HPDE6-E6E7 (cell line): ENCODE measurements at regions not wholly inside any gene's neighbourhood (a gene's known extent, or its start where the extent isn't known, plus 50 kb on each side); places are given as distances from the start of the nearest gene placed in this dataset.
"Not testable (repeated sequence)": the region's sequence is repeated elsewhere in the genome, so short reads cannot be mapped to it uniquely, and the experiment has no call there.

ENCODE experiments used
- DNase-seq: peaks from one replicate; pipeline ENCODE4 v3.0.0; 2011; ENCODE audit warnings: missing footprints; ENCODE audit errors: extremely low spot score

DNA sequence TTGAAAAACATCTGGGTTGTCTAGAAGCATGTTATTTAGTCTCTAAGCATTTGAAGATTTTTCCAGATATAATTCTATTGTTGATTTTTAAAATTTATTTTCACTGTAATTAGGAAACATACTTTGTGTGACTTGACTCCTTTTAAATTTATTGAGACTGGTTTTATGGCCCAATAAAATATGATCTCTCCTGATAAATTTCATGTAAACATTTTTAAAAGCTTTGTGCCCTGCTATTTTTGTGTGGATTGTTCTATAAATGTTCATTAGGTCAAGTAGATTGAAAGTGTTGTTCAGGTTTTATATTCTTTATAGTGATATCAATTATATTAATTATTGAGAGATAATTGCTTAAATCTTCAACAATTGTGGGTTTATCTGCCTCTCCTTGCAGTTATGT, 105.4 kb downstream of the RFX6 start:
- DNase-seq, result no peak

DNA sequence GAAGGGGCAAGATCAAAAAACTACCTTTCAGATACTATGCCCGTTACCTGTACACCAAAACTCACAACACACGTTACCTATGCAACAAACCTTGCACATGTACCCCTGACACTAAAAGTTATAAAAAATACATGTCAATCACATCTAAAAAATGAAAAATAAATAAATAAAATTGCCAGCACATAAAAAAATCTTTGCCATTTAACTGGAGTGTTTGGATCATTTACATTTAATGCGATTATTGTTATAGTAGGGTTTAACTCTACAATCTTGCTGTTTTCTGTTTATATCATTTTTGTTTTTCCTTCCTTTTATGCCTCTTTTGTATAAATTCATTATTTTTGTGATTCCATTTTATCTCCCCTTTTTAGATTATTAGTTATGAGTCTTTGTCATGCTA, 106.3 kb downstream of the RFX6 start:
- DNase-seq, result no peak

DNA sequence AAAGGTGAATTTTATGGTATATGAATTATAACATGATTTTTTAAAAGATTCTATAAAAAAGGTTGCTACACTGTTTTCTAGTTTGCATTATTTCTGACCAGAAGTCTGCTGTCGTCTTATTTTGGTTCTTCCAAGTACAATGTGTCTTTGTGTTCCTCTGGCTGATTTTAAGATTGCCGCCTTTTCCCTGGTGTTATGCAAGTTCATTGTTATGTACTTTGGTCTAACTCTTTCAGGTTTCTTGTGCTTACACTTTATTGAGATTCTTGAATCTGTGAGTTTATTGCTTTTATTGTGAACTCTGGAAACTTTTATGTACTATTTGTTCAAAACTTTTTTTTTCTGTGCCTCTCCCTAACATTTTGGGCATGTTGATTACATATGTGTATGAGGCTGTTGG, 109.8 kb downstream of the RFX6 start:
- DNase-seq, result no peak

DNA sequence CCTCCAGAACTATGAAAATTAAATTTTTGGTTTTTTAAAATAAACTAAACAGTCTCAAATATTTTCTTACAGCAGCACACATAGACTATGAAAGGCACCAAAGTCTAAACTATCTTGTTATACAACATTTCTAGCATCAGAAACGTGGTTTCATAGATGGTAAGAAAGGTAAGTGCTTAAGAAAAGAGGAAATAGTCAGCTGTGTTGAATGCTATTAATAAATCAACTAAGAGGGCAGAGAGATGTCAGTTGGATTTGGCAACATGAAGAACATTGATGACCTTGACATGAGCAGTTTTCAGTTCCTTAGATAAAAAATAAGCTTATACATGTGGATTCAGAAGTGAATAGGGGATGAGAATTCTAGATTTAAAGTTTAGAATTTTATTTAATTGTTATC, 113.6 kb downstream of the RFX6 start:
- DNase-seq, result no peak

DNA sequence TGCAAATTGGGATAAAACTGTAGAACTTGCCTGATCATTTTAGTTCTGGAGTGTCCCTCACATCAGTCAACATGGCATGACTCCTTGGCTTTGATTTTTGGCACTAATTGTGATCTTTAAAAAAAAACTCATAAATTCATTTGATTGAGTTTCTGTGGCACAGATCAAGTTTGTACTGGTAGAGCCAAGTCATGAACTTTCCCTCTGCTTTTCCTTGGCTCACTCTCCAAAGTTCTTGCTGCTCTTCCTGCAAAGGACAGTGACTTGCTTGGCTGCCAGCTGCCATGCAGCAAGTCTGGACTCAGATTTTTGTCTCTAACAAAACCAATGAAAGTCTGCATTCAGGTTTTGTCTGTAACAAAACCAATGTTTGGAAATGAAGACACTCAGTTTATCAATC, 115.5 kb downstream of the RFX6 start:
- no peak for DNase-seq

DNA sequence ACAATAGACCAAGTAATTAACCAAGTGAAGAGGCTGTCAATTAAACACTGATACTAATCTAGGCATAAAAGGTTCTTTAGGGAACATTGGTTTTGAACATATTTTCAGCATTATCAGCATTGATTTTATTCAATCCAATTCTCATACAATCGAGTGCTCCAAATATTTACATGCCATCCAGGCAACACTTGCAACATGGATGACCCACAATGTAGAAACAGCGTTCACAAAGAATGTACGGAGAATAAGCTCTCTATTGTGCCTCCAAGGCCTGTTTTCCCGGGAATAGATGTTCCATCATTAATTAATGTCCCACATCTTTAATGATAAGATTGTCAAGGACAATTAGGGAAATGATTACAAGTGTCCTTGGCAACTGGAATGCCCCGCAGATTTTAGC, 117.4 kb downstream of the RFX6 start:
- no peak for DNase-seq

DNA sequence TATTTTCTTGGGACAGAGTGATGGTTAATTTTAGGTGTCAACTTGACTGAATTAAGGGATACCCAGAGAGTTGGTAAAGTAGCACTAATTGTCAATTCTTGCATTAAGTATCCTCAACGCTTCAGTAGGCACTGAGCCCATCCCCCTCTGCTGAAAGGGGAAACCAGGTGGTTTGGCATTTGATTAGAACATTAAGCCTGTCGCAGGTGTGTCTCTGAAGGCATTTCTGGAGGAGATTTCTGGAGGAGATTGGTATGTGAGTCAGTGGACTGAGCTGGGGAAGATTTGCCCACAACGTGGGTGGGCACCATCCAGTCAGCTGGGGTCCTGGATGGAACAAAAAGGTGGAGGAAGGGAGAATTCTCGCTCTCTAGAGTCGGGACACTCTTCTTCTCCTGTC, 119.8 kb downstream of the RFX6 start:
- DNase-seq, result no peak

DNA sequence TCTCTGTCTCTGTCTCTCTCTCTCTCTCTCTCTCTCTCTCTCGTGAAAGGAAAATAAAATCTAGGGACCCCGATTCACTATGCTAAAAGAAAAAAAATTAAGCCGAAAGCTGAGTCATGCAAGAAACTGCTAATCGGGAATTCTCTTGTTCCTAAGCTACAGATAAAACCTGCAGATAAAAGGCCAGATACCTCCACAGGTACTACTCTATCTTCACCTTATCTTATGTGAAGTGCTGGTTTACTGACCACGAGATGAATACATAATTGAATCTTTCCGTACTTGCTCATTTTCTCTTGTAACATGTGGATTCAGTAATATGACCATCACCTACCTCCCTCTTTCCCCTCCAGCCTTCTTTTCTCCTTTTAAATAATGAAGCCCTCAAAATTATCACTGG, 120.5 kb downstream of the RFX6 start:
- no peak for DNase-seq

DNA sequence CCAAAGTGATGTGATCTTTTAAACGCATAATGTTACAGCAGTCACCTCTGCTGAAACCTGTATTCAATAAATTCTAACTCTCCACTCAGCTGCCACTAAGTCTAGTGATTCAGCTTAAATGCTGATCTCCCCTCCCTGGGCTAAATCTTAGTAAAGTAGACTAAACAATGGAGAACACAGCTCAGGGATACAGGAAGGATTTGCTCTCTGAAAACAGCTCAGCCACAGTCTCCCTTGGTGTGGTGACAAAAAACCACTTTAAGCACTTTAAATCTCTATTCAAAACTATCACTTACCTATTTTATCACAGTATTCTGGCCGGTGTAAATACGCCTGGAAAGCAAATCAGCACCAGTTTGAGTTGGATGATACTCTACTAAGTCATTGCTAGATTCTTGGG, 130.6 kb downstream of the RFX6 start:
- no peak for DNase-seq

DNA sequence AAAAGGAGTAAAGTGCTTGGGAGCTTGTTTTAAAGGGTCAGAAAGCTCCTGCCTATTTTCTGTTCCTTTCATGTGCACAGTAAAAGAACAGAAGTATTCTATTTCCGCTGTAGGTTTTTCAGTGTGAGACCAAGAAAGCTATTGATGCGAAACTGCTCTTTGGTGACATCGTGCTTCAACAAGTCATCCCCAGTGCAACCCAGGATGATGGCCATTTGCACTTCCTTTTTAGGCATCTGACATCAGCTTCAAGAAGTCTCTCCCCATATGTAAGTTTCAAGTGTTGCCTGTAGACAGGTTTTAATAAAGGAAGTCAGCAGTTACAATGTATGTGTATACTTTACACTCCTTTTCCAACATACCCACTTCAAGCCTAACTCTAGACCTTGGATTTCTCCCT, 131.6 kb downstream of the RFX6 start:
- DNase-seq, result no peak

DNA sequence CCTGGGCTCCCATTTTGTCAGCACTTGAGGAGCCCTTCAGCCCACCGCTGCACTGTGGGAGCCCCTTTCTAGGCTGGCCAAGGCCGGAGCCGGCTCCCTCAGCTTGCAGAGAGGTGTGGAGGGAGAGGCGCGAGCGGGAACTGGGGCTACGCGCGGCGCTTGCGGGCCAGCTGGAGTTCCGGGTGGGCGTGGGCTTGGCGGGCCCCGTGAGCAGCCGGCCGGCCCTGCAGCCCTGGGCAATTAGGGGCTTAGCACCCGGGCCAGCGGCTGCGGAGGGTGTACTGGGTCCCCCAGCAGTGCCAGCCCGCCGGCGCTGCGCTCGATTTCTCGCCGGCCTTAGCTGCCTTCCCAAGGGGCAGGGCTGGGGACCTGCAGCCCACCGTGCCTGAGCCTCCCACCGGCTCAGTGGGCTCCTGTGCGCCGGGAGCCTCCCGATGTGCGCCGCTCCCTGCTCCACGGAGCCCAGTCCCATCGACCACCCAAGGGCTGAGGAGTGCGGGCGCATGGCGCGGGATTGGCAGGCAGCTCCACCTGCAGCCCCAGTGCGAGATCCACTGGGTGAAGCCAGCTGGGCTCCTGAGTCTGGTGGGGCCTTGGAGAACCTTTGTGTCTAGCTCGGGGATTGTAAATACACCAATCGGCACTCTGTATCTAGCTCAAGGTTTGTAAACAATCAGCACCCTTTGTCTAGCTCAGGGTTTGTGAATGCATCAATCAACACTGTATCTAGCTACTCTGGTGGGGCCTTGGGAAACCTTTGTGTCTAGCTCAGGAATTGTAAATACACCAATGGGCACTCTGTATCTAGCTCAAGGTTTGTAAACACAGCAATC, 137.8 kb downstream of the RFX6 start:
- not testable (repeated sequence) for DNase-seq

DNA sequence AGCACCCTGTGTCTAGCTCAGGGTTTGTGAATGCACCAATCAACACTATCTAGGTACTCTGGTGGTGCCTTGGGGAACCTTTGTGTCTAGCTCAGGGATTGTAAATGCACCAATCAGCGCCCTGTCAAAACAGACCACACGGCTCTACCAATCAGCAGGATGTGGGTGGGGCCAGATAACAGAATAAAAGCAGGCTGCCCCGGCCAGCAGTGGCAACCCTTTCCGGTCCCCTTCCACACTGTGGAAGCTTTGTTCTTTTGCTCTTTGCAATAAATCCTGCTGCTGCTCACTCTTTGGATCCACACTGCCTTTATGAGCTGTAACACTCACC, 138.4 kb downstream of the RFX6 start:
- not testable (repeated sequence) for DNase-seq

DNA sequence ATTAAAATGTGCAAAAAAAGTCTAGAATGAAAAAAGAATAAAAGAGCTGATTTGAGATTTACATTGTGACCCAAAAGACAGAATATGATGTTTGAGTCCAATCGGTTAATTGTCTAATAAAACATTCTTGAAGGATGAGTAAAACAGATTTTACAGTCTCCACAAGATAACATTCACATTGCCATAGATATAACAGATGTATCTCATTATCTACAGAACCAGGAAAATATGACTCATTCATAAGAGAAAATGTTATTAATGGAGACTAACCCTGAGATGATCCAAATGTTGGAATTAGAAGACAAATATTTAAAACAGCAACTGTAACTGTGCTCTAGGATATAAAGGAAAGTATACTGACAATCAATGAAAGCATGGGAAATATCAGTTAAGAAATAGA, 141.7 kb downstream of the RFX6 start:
- no peak for DNase-seq

DNA sequence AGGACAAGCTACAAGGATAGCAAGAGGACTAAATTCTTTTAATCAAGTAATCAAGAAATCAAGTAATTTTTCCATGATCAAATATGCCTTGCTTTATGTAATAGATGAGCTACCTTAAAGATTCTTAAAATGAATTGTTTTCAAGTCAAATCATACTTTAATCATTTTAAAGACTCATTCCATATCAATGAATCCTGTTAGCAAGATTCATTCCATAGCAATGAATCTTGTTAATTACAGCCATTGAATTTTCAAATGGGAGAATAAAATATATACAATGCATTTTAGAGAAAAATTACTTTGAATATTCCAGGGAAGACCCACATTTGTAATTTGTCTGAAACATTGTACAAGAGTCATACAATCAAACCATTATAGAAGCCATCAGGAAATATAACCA, 145.7 kb downstream of the RFX6 start:
- DNase-seq, result no peak

DNA sequence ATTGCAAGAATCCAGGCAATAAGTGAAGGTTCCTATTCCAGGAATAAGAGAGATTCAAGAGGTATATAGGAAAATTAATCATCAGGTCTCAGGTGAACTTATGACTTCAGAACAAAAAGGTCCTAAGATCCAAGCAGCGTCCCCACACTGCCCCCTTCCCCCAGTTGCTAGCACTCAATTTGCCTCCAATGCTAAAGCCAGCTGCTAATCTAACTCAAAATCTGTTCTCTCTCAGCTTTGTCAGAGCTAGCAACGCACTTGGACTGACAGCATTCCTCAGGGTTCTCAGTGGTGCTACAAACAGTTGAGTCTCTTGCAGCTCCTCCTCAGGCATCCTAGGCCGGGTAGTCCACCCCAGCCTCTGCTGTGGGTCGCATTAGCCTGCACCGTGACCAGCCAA, 148.3 kb downstream of the RFX6 start:
- DNase-seq, result no peak

DNA sequence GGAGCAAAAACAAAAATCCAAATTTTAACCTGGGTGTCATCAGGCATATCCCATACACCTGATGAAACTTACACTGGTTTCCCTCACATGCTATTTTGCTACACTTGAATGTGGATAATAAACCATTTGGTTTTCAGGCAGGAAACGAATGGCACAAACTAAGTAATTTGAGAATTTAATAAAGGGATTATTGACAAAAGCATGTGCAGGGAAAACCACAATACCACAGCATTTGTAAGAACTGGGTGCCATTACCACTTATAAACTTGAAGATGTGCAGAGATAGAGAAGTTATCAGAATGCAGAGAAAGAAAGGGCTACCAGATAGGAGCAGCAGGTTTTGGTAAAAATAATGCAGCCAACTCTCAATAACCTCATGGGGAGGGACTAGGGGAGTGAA, 151.2 kb downstream of the RFX6 start:
- DNase-seq, result no peak

DNA sequence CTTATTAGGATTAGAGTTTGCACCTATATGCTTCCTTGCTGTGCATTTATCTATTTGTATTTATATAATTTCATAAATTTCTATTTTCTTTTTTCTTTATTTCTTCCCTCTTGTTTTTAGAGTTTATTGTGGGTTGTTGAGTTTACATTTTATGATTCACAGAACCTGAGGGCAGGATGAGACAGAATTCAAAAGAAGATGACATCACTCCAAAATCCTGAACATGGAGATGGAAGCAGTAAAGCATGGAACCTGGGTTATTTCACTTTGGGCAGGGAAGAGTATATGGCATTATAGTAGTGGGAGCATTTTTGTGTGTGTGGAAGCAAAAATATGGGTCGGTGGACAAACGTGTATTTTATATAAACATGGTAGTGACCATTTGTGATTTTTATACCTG, 157.5 kb downstream of the RFX6 start:
- DNase-seq, result no peak

DNA sequence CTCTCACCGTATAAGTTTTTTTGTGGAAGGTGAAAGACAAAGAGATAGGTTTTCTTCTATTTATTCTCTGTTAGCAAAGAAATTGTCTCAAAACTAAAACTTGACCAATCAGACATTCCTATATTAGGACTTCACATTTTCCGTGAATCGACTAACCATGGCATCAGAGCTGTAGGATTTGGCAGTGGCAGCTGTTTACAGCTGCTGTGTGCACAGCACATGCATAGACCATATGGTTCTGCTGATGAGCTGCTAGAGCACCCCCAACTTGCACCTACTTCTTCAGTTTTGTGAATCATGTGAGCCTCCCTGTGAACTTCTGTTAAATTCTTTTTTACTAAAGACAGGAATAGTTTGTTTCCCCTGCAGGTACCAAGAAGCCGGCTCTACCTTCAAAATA, 157.9 kb downstream of the RFX6 start:
- no peak for DNase-seq

DNA sequence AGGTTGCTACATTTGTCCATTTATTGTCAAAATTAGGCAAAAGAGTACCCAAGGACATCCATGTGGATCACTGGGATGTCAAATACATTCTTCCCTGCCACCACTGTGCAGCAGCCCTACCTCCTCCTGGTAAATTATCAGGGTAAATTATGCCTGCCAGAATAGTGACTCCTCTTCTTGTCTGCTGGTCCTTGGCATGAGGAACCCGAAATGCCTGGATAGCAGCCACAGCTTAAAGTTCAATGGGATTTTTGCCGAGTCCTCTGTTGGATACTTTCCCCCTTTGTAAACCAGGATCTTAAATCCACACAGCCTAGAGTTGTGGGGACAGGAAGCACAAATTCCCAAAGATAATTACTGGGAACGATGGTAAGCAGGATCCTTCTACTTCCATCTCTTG, 173.3 kb downstream of the RFX6 start:
- no peak for DNase-seq

DNA sequence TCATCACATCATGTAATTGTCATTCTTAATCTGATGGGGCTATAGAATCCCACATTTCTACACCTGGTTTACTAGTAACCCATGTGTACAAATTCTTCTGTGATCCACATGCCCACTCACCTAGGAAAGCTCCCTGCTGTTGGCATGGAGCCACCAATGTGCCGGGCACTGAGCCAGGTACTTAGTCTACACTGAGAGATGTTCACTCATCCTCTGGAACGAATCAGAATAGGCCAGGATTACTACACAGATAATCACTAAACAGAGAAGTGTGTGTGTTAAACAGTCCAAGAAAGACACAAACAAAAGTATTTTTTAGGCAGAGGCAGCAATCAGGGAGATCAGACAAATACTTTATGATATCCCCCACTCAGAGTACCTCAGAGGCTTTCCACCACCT, 193.2 kb upstream of the VGLL2 start:
- DNase-seq, result no peak

DNA sequence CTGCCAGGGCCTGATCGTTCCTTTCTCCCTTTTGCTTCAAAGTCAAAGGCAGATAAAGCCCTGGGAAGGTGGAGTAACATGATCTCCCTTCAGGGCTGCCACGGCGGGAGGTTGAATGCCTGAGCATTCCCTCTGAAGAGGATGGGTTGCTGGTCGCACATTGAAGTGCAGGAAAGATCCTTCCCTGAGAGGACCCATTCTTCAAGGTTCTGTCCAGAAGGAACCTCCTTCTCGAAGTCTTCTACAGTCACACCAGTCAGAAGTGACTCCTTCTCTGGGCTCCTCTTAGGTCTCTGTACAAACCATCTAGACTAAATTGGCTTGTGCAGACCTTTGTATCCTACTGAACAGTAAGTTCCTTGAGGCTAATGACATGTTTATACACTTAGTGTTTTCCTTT, 192.6 kb upstream of the VGLL2 start:
- no peak for DNase-seq

DNA sequence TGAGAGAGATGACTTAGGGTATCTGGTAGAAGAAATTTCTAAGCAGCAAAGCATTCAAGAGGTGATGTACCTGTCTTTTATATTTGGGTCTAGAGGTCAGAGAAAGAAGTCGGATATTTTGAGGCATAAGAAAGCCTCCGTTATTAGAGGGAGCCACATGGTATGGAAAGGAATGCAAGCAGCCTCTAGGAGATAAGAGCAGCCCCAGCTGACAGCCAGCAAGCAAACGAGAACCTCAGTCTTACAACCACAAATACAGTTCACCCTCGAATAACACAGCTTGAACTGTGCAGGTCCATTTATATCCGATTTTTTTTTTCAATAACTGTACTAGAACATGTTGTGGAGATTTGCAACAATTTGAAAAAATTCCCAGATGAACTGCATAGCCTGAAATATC, 190.7 kb upstream of the VGLL2 start:
- no peak for DNase-seq

DNA sequence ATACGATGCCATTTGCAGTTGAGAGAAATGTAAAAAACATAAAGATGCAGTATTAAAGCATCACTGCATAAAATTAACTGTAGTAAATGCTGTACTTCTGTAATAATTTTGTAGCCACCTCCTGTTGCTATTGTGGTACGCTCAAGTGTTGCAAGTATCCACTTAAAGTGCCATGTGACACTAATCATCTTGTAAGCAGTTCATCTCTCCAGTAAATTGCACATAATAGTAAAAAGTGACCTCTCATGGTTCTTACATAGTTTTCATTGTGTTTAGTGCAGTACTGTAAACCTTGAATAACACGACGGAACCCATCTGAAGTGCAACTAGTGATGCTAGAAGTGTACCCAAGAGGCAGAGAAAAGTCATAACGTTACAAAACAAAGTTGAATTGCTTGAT, 190.1 kb upstream of the VGLL2 start:
- no peak for DNase-seq

DNA sequence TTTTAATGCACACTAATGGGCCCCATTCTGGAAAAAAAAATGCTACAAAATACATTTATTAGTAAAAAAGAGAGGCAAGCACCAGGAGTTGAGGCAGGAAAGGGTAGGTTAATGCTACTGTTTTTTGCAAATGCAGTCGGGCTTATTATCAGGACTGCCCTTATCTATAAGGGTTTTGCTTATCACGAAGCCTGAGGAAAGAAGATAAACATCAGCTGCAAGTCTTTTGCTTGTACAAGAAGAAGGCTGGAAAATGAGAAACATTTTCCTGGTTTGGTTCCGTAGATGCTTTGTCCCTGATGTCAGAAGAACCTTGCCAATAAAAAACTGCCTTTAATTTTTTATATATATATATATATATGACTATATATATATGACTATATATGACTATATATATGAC, 189.3 kb upstream of the VGLL2 start:
- DNase-seq, result no peak
